WERI-Rb-1 (cell line): ENCODE measurements at regions not wholly inside any gene's neighbourhood (a gene's known extent, or its start where the extent isn't known, plus 50 kb on each side); places are given as distances from the start of the nearest gene placed in this dataset.
A peak's percentile ranks its signal among the peaks of the same experiment; 100 is the strongest.

ENCODE experiments used
- DNase-seq: peaks from one replicate; pipeline ENCODE4 v3.0.0-alpha.2; 2020
- H3K27ac ChIP-seq: fragments of 250-450 bp; sonication (Bioruptor Pico); 2 replicates; pipeline ENCODE4 v1.5.1; 2020; ENCODE audit warnings: mild to moderate bottlenecking, moderate library complexity
- H3K27me3 ChIP-seq: fragments of 250-450 bp; sonication (Bioruptor Pico); 2 replicates; pipeline ENCODE4 v1.5.1; 2021; ENCODE audit warnings: mild to moderate bottlenecking, low read depth, moderate library complexity; ENCODE audit not compliant: insufficient read depth, severe bottlenecking
- H3K36me3 ChIP-seq: fragments of 250-450 bp; sonication (Bioruptor Pico); 2 replicates; pipeline ENCODE4 v1.5.1; 2020; ENCODE audit warnings: mild to moderate bottlenecking, moderate library complexity
- H3K4me3 ChIP-seq: 2 replicates; pipeline ENCODE4 v1.5.1; 2011; ENCODE audit warnings: low read depth, mild to moderate bottlenecking, control low read depth, low read length
- H3K9me3 ChIP-seq: fragments of 250-450 bp; sonication (Bioruptor Pico); 2 replicates; pipeline ENCODE4 v1.5.1; 2021; ENCODE audit warnings: mild to moderate bottlenecking, moderate library complexity; ENCODE audit not compliant: severe bottlenecking
- TF ChIP-seq, protein P1 (sequence below): IDR thresholded peaks from 2 replicates; pipeline ENCODE4 v1.5.1; 2011; ENCODE audit warnings: low read depth, mild to moderate bottlenecking, control low read depth, inconsistent platforms, low read length

- TF ChIP-seq, protein P1, sequence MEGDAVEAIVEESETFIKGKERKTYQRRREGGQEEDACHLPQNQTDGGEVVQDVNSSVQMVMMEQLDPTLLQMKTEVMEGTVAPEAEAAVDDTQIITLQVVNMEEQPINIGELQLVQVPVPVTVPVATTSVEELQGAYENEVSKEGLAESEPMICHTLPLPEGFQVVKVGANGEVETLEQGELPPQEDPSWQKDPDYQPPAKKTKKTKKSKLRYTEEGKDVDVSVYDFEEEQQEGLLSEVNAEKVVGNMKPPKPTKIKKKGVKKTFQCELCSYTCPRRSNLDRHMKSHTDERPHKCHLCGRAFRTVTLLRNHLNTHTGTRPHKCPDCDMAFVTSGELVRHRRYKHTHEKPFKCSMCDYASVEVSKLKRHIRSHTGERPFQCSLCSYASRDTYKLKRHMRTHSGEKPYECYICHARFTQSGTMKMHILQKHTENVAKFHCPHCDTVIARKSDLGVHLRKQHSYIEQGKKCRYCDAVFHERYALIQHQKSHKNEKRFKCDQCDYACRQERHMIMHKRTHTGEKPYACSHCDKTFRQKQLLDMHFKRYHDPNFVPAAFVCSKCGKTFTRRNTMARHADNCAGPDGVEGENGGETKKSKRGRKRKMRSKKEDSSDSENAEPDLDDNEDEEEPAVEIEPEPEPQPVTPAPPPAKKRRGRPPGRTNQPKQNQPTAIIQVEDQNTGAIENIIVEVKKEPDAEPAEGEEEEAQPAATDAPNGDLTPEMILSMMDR, result no peak
- H3K9me3 ChIP-seq, result no peaks in the 10 kb centered on the region
- H3K36me3 ChIP-seq, result no peaks in the 10 kb centered on the region
- H3K27ac ChIP-seq, result no peak overlapping the region
- H3K27me3 ChIP-seq, result no peaks in the 10 kb centered on the region
- H3K4me3 ChIP-seq, result no peak overlapping the region
- DNase-seq, result no peak
These were observed 358.8 kb downstream of the ELAVL2 start for GRCh38 chr9:23467276-23467675.

DNA sequence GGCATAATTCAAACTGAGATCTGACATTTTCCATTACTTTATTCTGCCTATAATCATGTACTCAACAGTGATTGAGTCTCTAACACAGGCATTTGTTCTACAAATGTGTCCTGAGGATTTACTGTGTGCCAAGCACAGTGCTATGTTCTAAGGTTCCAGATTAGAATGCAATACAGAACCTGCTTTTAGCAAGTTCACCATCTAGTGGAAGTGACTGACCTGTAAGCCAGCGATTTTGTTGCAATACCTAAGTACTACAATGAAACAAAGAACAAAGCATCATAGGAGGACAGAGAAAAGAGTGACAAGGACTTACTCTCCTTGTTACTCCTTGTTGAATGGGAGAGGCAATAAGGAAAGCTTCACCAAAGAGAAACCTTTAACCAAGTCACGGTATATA, 348.1 kb downstream of the ELAVL2 start:
- H3K27ac ChIP-seq, result no peak overlapping the region
- no peak for DNase-seq
- H3K9me3 ChIP-seq, result no peaks in the 10 kb centered on the region
- H3K4me3 ChIP-seq, result no peak overlapping the region
- TF ChIP-seq, protein P1, result no peak
- no peaks in the 10 kb centered on the region for H3K36me3 ChIP-seq
- no peaks in the 10 kb centered on the region for H3K27me3 ChIP-seq

DNA sequence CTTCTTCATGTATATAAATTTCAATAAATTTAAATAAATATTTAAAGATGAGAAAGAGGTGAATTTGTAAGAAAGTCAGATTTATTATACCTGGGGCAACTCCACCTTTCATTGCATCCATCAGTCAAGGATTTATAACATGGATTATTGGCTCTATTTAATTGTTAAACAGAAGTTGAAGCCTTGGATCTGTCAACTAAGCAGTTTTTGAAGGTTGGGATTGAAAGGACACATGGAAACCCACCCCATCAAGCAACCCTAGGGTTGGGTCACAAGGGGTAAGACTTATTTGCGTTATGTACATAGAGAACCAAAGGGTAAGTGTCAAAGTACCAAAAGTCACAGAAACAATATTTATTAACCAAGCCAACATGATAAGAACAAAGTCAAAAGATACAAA, 342.5 kb downstream of the ELAVL2 start:
- Histone ChIP-seq H3K9me3 (no peaks in the 10 kb centered on the region), H3K27ac (no peak overlapping the region), H3K4me3 (no peak overlapping the region), H3K36me3 (no peaks in the 10 kb centered on the region), H3K27me3 (no peaks in the 10 kb centered on the region)
- TF ChIP-seq, protein P1, result no peak
- DNase-seq, result no peak

GRCh38 chr9:23492126-23493002, 333.7 kb downstream of the ELAVL2 start:
- H3K27ac ChIP-seq, result no peak overlapping the region
- H3K36me3 ChIP-seq, result no peaks in the 10 kb centered on the region
- H3K27me3 ChIP-seq, result no peaks in the 10 kb centered on the region
- H3K9me3 ChIP-seq, result no peaks in the 10 kb centered on the region
- DNase-seq, result peak; percentile 43
- no peak overlapping the region for H3K4me3 ChIP-seq
- TF ChIP-seq, protein P1, result peak; percentile 82

DNA sequence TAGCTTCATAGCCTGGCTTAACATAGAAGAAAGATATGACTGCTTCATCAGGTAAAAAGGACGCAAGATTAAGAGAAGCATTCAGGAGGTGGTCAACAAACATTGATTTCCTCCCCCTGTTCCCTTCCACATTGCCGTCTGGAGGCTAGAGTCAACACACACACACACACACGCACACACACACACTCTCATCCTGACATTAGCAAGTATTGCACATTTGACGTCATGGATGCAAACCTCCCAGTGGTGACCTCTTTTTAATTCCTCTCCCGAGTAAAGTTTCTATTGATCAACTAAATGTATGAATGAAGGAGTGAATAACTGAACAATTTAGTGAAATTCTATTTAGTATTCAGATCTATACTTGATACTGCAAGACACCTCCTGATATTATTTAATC, 332.8 kb downstream of the ELAVL2 start:
- Histone ChIP-seq H3K36me3 (no peaks in the 10 kb centered on the region), H3K27ac (no peak overlapping the region), H3K27me3 (no peaks in the 10 kb centered on the region), H3K4me3 (no peak overlapping the region), H3K9me3 (no peaks in the 10 kb centered on the region)
- DNase-seq, result no peak
- TF ChIP-seq, protein P1, result no peak
